Nucleus accumbens (tissue), 56 donors: ENCODE measurements at regions not wholly inside any gene's neighbourhood (a gene's known extent, or its start where the extent isn't known, plus 50 kb on each side); places are given as distances from the start of the nearest gene placed in this dataset.
A peak's percentile ranks its signal among the peaks of the same experiment; 100 is the strongest.

Source experiments
- DNase-seq, 56 donors: peaks; one replicate each; lab custom pipeline; 2025; lab: John Stamatoyannopoulos, UW

- no peak for DNase-seq
Observed at GRCh38 chr6:50102676-50103075, 52.9 kb upstream of the DEFB112 start.

GRCh38 chr6:50110587-50110986 lies 60.9 kb upstream of the DEFB112 start:
- no peak for DNase-seq

GRCh38 chr6:50112981-50113857 lies 63.5 kb upstream of the DEFB112 start:
- peak in 1 of 56 donors; percentile 10 for DNase-seq

- no peak for DNase-seq
Observed at GRCh38 chr6:50116390-50116789, 66.7 kb upstream of the DEFB112 start.

GRCh38 chr6:50116797-50117542 lies 67.2 kb upstream of the DEFB112 start:
- no peak for DNase-seq

GRCh38 chr6:50120300-50120699 lies 70.6 kb upstream of the DEFB112 start:
- no peak for DNase-seq

GRCh38 chr6:50123688-50124087 lies 74.0 kb upstream of the DEFB112 start:
- DNase-seq: no peak

- no peak for DNase-seq
Observed at GRCh38 chr6:50124572-50124971, 74.8 kb upstream of the DEFB112 start.

GRCh38 chr6:50128420-50129005 lies 78.8 kb upstream of the DEFB112 start:
- DNase-seq: no peak

- no peak for DNase-seq
Observed at GRCh38 chr6:50135968-50136367, 86.2 kb upstream of the DEFB112 start.

GRCh38 chr6:50141100-50141499 lies 91.4 kb upstream of the DEFB112 start:
- no peak for DNase-seq

- DNase-seq: no peak
Observed at GRCh38 chr6:50143011-50143719, 93.4 kb upstream of the DEFB112 start.

GRCh38 chr6:50145125-50145524 lies 95.4 kb upstream of the DEFB112 start:
- no peak for DNase-seq

- DNase-seq: no peak
Observed at GRCh38 chr6:50147371-50147770, 97.6 kb upstream of the DEFB112 start.

GRCh38 chr6:50180646-50181045 lies 130.9 kb upstream of the DEFB112 start:
- DNase-seq: no peak

- DNase-seq: no peak
Observed at GRCh38 chr6:50185006-50185405, 135.3 kb upstream of the DEFB112 start.

- peak in 5 of 56 donors; percentile 2 to 13 (median 7) for DNase-seq
Observed at GRCh38 chr6:50187351-50187921, 137.7 kb upstream of the DEFB112 start.

- DNase-seq: no peak
Observed at GRCh38 chr6:50198245-50198644, 148.5 kb upstream of the DEFB112 start.

- no peak for DNase-seq
Observed at GRCh38 chr6:50202766-50203165, 153.0 kb upstream of the DEFB112 start.

- DNase-seq: no peak
Observed at GRCh38 chr6:50211582-50211981, 161.9 kb upstream of the DEFB112 start.
